ENCODE measurements at regions not wholly inside any gene's neighbourhood (a gene's known extent, or its start where the extent isn't known, plus 50 kb on each side); places are given as distances from the start of the nearest gene placed in this dataset.

DNA sequence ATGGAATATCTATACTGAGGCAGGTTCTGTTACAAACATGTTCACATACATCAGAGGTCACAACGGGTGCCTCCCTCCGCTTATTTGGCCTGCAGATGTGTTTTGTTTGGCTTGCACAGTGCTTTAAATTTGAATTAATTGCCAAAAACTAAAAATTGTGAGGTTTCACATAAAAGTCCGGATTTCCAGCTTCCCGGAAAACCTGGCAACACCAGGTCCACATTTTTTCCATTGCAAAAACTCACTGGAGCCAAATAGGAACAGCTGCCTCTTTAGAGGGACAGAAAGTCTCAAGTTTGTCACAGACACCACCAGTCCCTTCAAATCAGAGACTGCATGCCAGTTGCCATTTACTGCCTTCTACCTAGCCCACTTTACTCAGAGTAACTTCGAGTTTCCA, 205.9 kb upstream of the MDFIC2 start:
- Histone ChIP-seq H3K4me3 (no peak overlapping the region), H4K20me1 (replicated peaks; ENCODE audit: control insufficient read depth, insufficient read depth, low read length) (no peaks in the 10 kb centered on the region), H3K9ac (ENCODE audit: insufficient read depth in 1 of 2, low read depth in 2 of 2, low read length in 2 of 2) (no peak overlapping the region), H3K36me3 (ENCODE audit: control insufficient read depth, insufficient read depth, low read length) (no peaks in the 10 kb centered on the region), H3K9me1 (ENCODE audit: control insufficient read depth, insufficient read depth, low read length) (no peaks in the 10 kb centered on the region), H3K27ac (ENCODE audit: extremely low read depth, low read depth, low read length) (no peak overlapping the region), H3K4me2 (ENCODE audit: insufficient read depth, low read length) (no peak overlapping the region), H3K79me2 (ENCODE audit: control insufficient read depth, insufficient read depth, low read length) (no peaks in the 10 kb centered on the region), H3K9me3 (replicated peaks; ENCODE audit: control insufficient read depth, insufficient read depth, low read depth, low read length) (no peaks in the 10 kb centered on the region), H3K27me3 (ENCODE audit: control insufficient read depth in 2 of 2, insufficient read depth in 2 of 2, low read length in 2 of 2) (no peaks in the 10 kb centered on the region), H2AFZ (ENCODE audit: low read depth, low read length) (no peak overlapping the region), H3K4me1 (replicated peaks in 1 of 2; ENCODE audit: control insufficient read depth in 2 of 2, insufficient read depth in 2 of 2, low read length in 2 of 2) (no peaks in the 10 kb centered on the region)
- BruUV-seq (replicated peaks), result no TSS peak
- ChIA-PET POLR2A (no interaction called here), CTCF (ENCODE audit: low intra/inter-chr PET ratio) (no interaction called here)
- ATAC-seq (no peak), FAIRE-seq (no peak), DNase-seq (ENCODE audit: extremely low read depth in 1 of 4, low spot score in 3 of 4) (no peak)
- intact Hi-C loops (cut with micrococcal nuclease) (no loop called here), in situ Hi-C loops (cut with MboI) (no loop called here)
- no peak for TF ChIP-seq PML (IDR thresholded peaks at IDR 0.05; ENCODE audit: low read length)
- no peak for TF ChIP-seq SPI1 (IDR thresholded peaks at IDR 0.05; ENCODE audit: borderline replicate concordance, low read depth, low read length)
- TF ChIP-seq TCF7L2 (IDR thresholded peaks at IDR 0.05; ENCODE audit: low read depth, low read length), result no peak
- TF ChIP-seq ZC3H8 (IDR thresholded peaks at IDR 0.05), result no peak
- TF ChIP-seq, protein P1, sequence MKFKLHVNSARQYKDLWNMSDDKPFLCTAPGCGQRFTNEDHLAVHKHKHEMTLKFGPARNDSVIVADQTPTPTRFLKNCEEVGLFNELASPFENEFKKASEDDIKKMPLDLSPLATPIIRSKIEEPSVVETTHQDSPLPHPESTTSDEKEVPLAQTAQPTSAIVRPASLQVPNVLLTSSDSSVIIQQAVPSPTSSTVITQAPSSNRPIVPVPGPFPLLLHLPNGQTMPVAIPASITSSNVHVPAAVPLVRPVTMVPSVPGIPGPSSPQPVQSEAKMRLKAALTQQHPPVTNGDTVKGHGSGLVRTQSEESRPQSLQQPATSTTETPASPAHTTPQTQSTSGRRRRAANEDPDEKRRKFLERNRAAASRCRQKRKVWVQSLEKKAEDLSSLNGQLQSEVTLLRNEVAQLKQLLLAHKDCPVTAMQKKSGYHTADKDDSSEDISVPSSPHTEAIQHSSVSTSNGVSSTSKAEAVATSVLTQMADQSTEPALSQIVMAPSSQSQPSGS (CRISPR knock-in tag; IDR thresholded peaks at IDR 0.05), result no peak
- TF ChIP-seq, protein P2, sequence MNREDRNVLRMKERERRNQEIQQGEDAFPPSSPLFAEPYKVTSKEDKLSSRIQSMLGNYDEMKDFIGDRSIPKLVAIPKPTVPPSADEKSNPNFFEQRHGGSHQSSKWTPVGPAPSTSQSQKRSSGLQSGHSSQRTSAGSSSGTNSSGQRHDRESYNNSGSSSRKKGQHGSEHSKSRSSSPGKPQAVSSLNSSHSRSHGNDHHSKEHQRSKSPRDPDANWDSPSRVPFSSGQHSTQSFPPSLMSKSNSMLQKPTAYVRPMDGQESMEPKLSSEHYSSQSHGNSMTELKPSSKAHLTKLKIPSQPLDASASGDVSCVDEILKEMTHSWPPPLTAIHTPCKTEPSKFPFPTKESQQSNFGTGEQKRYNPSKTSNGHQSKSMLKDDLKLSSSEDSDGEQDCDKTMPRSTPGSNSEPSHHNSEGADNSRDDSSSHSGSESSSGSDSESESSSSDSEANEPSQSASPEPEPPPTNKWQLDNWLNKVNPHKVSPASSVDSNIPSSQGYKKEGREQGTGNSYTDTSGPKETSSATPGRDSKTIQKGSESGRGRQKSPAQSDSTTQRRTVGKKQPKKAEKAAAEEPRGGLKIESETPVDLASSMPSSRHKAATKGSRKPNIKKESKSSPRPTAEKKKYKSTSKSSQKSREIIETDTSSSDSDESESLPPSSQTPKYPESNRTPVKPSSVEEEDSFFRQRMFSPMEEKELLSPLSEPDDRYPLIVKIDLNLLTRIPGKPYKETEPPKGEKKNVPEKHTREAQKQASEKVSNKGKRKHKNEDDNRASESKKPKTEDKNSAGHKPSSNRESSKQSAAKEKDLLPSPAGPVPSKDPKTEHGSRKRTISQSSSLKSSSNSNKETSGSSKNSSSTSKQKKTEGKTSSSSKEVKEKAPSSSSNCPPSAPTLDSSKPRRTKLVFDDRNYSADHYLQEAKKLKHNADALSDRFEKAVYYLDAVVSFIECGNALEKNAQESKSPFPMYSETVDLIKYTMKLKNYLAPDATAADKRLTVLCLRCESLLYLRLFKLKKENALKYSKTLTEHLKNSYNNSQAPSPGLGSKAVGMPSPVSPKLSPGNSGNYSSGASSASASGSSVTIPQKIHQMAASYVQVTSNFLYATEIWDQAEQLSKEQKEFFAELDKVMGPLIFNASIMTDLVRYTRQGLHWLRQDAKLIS (CRISPR knock-in tag; IDR thresholded peaks at IDR 0.05), result no peak
- TF ChIP-seq ZNF445 (CRISPR knock-in tag; IDR thresholded peaks at IDR 0.05; ENCODE audit: low read depth), result no peak
- no peak for TF ChIP-seq PURB (CRISPR knock-in tag; IDR thresholded peaks at IDR 0.05; ENCODE audit: low read depth)
- TF ChIP-seq, protein P3, sequence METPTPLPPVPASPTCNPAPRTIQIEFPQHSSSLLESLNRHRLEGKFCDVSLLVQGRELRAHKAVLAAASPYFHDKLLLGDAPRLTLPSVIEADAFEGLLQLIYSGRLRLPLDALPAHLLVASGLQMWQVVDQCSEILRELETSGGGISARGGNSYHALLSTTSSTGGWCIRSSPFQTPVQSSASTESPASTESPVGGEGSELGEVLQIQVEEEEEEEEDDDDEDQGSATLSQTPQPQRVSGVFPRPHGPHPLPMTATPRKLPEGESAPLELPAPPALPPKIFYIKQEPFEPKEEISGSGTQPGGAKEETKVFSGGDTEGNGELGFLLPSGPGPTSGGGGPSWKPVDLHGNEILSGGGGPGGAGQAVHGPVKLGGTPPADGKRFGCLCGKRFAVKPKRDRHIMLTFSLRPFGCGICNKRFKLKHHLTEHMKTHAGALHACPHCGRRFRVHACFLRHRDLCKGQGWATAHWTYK (CRISPR knock-in tag; IDR thresholded peaks at IDR 0.05), result no peak
- TF ChIP-seq BMI1 (IDR thresholded peaks at IDR 0.05; ENCODE audit: low read length), result no peak
- no peak for TF ChIP-seq ZNF133 (CRISPR knock-in tag; IDR thresholded peaks at IDR 0.05)
- WGBS (ENCODE audit: insufficient coverage, low coverage, missing lambda C conversion rate), result 0% methylated on average over 5 of the region's 5 CpGs
